ENCODE measurements at regions not wholly inside any gene's neighbourhood (a gene's known extent, or its start where the extent isn't known, plus 50 kb on each side); places are given as distances from the start of the nearest gene placed in this dataset.

- Histone ChIP-seq H3K27ac (no peak overlapping the region), H3K27me3 (replicated peaks) (peaks cover 2% of the 10 kb centered on the region), H3K4me3 (ENCODE audit: low read depth, low read length) (no peak overlapping the region), H3K36me3 (replicated peaks) (no peaks in the 10 kb centered on the region)
- in situ Hi-C loops (cut with HindIII; ENCODE audit: low pct_ligation_motif_present, low sequenced_read_pairs): no loop called here
- DNase-seq: no peak
- TF ChIP-seq CTCF (IDR thresholded peaks at IDR 0.05; ENCODE audit: low read depth, low read length, missing control alignments): no peak
These were observed 112.4 kb downstream of the TBX19 start for GRCh38 chr1:168392958-168393549.

- Histone ChIP-seq H3K27me3 (replicated peaks) (peaks cover 6% of the 10 kb centered on the region), H3K4me3 (ENCODE audit: low read depth, low read length) (no peak overlapping the region), H3K27ac (no peak overlapping the region), H3K36me3 (replicated peaks) (no peaks in the 10 kb centered on the region)
- TF ChIP-seq CTCF (IDR thresholded peaks at IDR 0.05; ENCODE audit: low read depth, low read length, missing control alignments): no peak
- in situ Hi-C loops (cut with HindIII; ENCODE audit: low pct_ligation_motif_present, low sequenced_read_pairs): no loop called here
- DNase-seq: no peak
These were observed 111.4 kb downstream of the TBX19 start for GRCh38 chr1:168391851-168392681.

- H3K27ac ChIP-seq: no peak overlapping the region
- no peak for TF ChIP-seq CTCF (IDR thresholded peaks at IDR 0.05; ENCODE audit: low read depth, low read length, missing control alignments)
- in situ Hi-C loops (cut with HindIII; ENCODE audit: low pct_ligation_motif_present, low sequenced_read_pairs): no loop called here
These were observed 109.6 kb downstream of the TBX19 start for GRCh38 chr1:168390271-168390670.

GRCh38 chr1:168387781-168388760, 107.4 kb downstream of the TBX19 start:
- Histone ChIP-seq H3K27ac (no peak overlapping the region), H3K4me3 (ENCODE audit: low read depth, low read length) (no peak overlapping the region)
- DNase-seq: no peak

More at GRCh38 chr1:168390271-168390670, 109.6 kb downstream of the TBX19 start:
- Histone ChIP-seq H3K27me3 (replicated peaks) (peaks cover 6% of the 10 kb centered on the region), H3K4me3 (ENCODE audit: low read depth, low read length) (no peak overlapping the region), H3K36me3 (replicated peaks) (no peaks in the 10 kb centered on the region)
- no peak for DNase-seq

More at GRCh38 chr1:168387781-168388760, 107.4 kb downstream of the TBX19 start:
- Histone ChIP-seq H3K36me3 (replicated peaks) (no peaks in the 10 kb centered on the region), H3K27me3 (replicated peaks) (peaks cover 6% of the 10 kb centered on the region)
- in situ Hi-C loops (cut with HindIII; ENCODE audit: low pct_ligation_motif_present, low sequenced_read_pairs): no loop called here
- no peak for TF ChIP-seq CTCF (IDR thresholded peaks at IDR 0.05; ENCODE audit: low read depth, low read length, missing control alignments)
